ENCODE measurements at regions not wholly inside any gene's neighbourhood (a gene's known extent, or its start where the extent isn't known, plus 50 kb on each side); places are given as distances from the start of the nearest gene placed in this dataset.

DNA sequence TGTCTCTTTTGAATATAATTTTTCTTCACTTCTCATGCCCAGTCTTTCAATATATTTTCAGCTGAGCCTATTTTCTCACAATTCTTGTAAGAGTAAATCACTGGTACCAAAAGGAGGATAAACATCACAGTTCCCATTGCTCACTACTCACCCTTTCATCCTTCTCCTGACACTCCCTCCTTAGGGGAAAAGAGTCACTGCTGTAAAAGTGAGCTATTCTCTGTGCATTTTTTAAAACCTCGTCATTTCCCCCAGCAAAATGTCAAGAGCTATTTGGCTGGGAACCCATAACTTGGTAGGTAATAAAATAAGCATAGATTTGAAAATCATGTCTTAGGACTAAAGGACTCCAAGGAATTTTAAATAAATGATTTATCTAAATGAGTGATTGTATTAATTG is 340.1 kb upstream of the GYPC start:
- no peaks in the 10 kb centered on the region for H3K27me3 ChIP-seq (ENCODE audit: insufficient read depth, low read length)

GRCh38 chr2:126317790-126318431 is 338.0 kb upstream of the GYPC start:
- H4K20me1 ChIP-seq (ENCODE audit: insufficient read depth, low read length) = no peaks in the 10 kb centered on the region
- H3K36me3 ChIP-seq (ENCODE audit: insufficient read depth, low read length) = no peaks in the 10 kb centered on the region
- no peak for TF ChIP-seq EZH2 (IDR thresholded peaks at IDR 0.05; ENCODE audit: borderline replicate concordance, low read length)
- TF ChIP-seq, protein P1, sequence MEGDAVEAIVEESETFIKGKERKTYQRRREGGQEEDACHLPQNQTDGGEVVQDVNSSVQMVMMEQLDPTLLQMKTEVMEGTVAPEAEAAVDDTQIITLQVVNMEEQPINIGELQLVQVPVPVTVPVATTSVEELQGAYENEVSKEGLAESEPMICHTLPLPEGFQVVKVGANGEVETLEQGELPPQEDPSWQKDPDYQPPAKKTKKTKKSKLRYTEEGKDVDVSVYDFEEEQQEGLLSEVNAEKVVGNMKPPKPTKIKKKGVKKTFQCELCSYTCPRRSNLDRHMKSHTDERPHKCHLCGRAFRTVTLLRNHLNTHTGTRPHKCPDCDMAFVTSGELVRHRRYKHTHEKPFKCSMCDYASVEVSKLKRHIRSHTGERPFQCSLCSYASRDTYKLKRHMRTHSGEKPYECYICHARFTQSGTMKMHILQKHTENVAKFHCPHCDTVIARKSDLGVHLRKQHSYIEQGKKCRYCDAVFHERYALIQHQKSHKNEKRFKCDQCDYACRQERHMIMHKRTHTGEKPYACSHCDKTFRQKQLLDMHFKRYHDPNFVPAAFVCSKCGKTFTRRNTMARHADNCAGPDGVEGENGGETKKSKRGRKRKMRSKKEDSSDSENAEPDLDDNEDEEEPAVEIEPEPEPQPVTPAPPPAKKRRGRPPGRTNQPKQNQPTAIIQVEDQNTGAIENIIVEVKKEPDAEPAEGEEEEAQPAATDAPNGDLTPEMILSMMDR (IDR thresholded peaks at IDR 0.05; ENCODE audit: low read length) = no peak
- H3K9ac ChIP-seq (ENCODE audit: low read length) = no peak overlapping the region
- no peaks in the 10 kb centered on the region for H3K79me2 ChIP-seq (ENCODE audit: insufficient read depth, low read length)
- no peaks in the 10 kb centered on the region for H3F3A ChIP-seq (ENCODE audit: insufficient read depth, low read length)
- no peak overlapping the region for H3K4me2 ChIP-seq (ENCODE audit: low read length)
- no peak overlapping the region for H3K4me3 ChIP-seq (ENCODE audit: low read depth, low read length, poor library complexity, severe bottlenecking)
- no peak overlapping the region for H2AFZ ChIP-seq (ENCODE audit: low read length)
- no peaks in the 10 kb centered on the region for H3K27me3 ChIP-seq (ENCODE audit: insufficient read depth, low read length)
- no peaks in the 10 kb centered on the region for H3K9me3 ChIP-seq (ENCODE audit: low read length)
- no peak overlapping the region for H3K27ac ChIP-seq (ENCODE audit: low read depth, low read length, poor library complexity, severe bottlenecking)
- no peaks in the 10 kb centered on the region for H3K4me1 ChIP-seq (ENCODE audit: insufficient read depth, low read length, severe bottlenecking)
- H3K9me2 ChIP-seq (ENCODE audit: low read depth, low read length) = no peaks in the 10 kb centered on the region

More for the DNA sequence above, 340.1 kb upstream of the GYPC start:
- no peak overlapping the region for H2AFZ ChIP-seq (ENCODE audit: low read length)
- no peaks in the 10 kb centered on the region for H3K79me2 ChIP-seq (ENCODE audit: insufficient read depth, low read length)
- no peaks in the 10 kb centered on the region for H3K36me3 ChIP-seq (ENCODE audit: insufficient read depth, low read length)
- no peaks in the 10 kb centered on the region for H3K4me1 ChIP-seq (ENCODE audit: insufficient read depth, low read length, severe bottlenecking)
- H3K9ac ChIP-seq (ENCODE audit: low read length) = no peak overlapping the region
- no peaks in the 10 kb centered on the region for H3K9me3 ChIP-seq (ENCODE audit: low read length)
- H3K27ac ChIP-seq (ENCODE audit: low read depth, low read length, poor library complexity, severe bottlenecking) = no peak overlapping the region
- no peak overlapping the region for H3K4me3 ChIP-seq (ENCODE audit: low read depth, low read length, poor library complexity, severe bottlenecking)
- H3K4me2 ChIP-seq (ENCODE audit: low read length) = no peak overlapping the region
- H4K20me1 ChIP-seq (ENCODE audit: insufficient read depth, low read length) = no peaks in the 10 kb centered on the region
- no peaks in the 10 kb centered on the region for H3K9me2 ChIP-seq (ENCODE audit: low read depth, low read length)
- TF ChIP-seq EZH2 (IDR thresholded peaks at IDR 0.05; ENCODE audit: borderline replicate concordance, low read length) = no peak
- TF ChIP-seq, protein P1 (IDR thresholded peaks at IDR 0.05; ENCODE audit: low read length) = no peak
- no peaks in the 10 kb centered on the region for H3F3A ChIP-seq (ENCODE audit: insufficient read depth, low read length)

DNA sequence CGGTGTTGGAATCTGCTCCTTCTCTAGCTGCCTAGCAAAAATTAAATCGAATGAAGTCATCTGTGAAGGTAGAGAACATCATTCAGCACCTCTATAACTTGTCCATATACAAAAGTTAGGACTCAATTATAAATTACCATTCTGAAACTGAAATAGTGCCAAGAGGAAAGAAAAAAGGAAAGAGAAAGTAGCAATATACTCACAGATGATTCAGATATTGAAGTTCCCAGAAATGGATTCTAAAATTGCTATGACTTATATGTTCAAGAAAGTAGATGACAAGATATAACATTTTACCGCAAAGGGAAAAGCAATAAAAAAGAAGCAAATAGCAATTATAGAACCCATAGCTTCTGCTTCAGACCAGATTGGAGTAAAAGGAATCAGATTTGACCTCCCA is 333.6 kb upstream of the GYPC start:
- TF ChIP-seq, protein P1 (IDR thresholded peaks at IDR 0.05; ENCODE audit: low read length) = no peak
- TF ChIP-seq EZH2 (IDR thresholded peaks at IDR 0.05; ENCODE audit: borderline replicate concordance, low read length) = no peak

More for the DNA sequence above, 333.6 kb upstream of the GYPC start:
- no peaks in the 10 kb centered on the region for H3K9me2 ChIP-seq (ENCODE audit: low read depth, low read length)
- no peaks in the 10 kb centered on the region for H4K20me1 ChIP-seq (ENCODE audit: insufficient read depth, low read length)
- no peak overlapping the region for H2AFZ ChIP-seq (ENCODE audit: low read length)
- H3K4me3 ChIP-seq (ENCODE audit: low read depth, low read length, poor library complexity, severe bottlenecking) = no peak overlapping the region
- H3K27ac ChIP-seq (ENCODE audit: low read depth, low read length, poor library complexity, severe bottlenecking) = no peak overlapping the region
- no peaks in the 10 kb centered on the region for H3K27me3 ChIP-seq (ENCODE audit: insufficient read depth, low read length)
- no peak overlapping the region for H3K4me2 ChIP-seq (ENCODE audit: low read length)
- no peaks in the 10 kb centered on the region for H3K4me1 ChIP-seq (ENCODE audit: insufficient read depth, low read length, severe bottlenecking)
- no peaks in the 10 kb centered on the region for H3F3A ChIP-seq (ENCODE audit: insufficient read depth, low read length)
- H3K9ac ChIP-seq (ENCODE audit: low read length) = no peak overlapping the region
- no peaks in the 10 kb centered on the region for H3K36me3 ChIP-seq (ENCODE audit: insufficient read depth, low read length)
- no peaks in the 10 kb centered on the region for H3K9me3 ChIP-seq (ENCODE audit: low read length)
- no peaks in the 10 kb centered on the region for H3K79me2 ChIP-seq (ENCODE audit: insufficient read depth, low read length)
